GM21367 (cell line): ENCODE measurements at regions not wholly inside any gene's neighbourhood (a gene's known extent, or its start where the extent isn't known, plus 50 kb on each side); places are given as distances from the start of the nearest gene placed in this dataset.

Experiments used
- ATAC-seq: cut with Tn5 transposase; IDR thresholded peaks from one replicate; pipeline ENCODE4 v1.9.1; 2021; ENCODE audit not compliant: unreplicated experiment

DNA sequence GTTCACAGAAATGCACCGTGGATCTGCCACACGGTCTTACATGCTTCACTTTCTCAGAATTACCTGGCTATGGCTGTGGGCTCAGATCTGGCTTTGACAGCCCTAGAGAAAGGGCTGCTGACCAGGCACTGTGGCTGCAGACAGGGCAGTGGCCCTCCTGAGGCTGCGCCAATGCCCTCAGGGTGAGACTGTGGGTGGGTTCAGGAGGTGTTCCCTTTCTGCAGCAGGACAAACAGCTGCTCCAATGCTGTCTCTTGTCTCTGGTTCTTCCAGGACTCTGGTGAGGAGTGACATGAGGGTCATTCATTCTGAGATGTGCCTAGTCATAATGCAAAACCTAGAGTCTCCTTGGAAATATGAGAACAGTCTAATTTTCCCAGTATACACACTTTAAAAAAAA is 90.5 kb upstream of the SMIM21 start:
- ATAC-seq, result no peak

DNA sequence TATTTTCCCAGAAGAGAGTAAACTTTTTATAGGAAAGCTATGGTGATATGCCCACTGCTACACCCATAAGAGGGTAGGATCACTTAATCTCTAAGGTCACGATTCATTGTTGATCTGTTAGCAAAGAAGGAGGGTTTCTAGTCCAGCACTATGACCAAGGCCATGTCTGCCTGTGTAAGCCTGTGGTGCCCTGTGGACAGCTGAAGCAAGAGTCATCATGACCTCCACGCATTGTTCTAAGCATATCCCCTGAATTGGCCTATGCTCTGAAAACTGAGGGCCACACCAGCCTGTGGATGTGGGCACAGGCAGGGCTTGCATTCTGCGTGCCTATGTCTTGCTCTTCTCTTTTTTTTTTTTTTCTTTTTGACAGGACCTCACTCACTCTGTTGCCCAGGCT is 89.8 kb upstream of the SMIM21 start:
- ATAC-seq, result no peak

DNA sequence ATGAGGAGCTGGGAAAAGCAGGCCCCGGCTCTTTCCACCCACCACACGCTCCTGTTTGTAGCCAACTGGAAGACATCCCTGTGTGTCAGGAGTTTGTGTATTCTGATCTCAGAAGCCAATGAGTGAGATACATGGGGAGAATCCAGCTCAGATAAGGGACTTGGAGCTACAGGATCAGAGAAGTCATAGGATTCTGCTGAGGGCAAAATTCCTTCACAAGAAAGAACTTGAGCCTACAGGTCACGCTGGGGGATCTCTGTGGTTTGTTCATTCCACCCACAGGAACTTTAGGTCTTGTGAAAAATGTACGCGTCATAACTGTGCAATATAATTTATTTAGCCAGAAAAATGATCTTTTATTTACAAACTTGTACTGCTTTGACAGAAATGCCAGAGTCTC is 80.1 kb upstream of the SMIM21 start:
- no peak for ATAC-seq

DNA sequence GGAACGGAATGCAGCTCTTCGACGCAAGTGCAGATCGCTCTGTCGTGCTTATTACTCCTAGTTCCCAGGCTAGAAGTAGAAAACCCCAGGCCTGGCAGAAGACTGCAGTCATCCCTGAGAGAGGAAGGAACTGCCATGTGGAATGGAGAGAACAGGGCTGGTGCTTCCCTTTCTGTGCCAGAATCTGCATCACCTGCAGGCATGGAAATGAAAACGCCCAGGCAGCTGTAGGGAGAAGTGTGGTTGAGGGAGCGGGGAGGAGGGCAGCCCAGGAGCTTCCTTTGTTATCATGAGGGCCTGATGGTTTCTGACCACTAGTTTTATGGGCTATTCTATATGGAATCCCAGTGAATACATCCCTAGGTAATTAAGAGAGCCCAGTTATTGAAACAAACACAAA is 79.4 kb upstream of the SMIM21 start:
- ATAC-seq, result no peak

- ATAC-seq, result no peak
These were observed 77.0 kb upstream of the SMIM21 start for GRCh38 chr18:75504469-75504868.

DNA sequence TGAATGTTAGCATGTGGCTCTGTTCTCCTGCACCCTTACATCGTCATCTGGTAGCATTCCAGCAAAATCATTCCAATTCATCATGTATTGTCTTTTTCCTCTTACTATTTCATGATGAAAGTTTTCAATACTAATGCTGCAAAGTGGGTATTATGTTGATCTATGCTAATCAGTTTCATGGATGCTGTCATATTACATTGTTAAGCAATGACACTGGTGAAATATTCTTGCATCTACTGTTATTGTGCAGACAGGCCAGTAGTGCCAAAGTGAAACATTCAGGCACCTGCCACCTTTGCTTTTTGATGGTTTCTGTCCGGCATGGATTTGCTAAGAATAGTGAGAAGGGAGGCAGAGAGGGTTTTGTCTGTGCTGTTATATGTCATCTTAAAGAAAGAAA is 76.1 kb upstream of the SMIM21 start:
- ATAC-seq, result no peak

GRCh38 chr18:75502286-75502685 is 74.8 kb upstream of the SMIM21 start:
- ATAC-seq, result no peak

GRCh38 chr18:75500545-75500944 is 73.0 kb upstream of the SMIM21 start:
- no peak for ATAC-seq

DNA sequence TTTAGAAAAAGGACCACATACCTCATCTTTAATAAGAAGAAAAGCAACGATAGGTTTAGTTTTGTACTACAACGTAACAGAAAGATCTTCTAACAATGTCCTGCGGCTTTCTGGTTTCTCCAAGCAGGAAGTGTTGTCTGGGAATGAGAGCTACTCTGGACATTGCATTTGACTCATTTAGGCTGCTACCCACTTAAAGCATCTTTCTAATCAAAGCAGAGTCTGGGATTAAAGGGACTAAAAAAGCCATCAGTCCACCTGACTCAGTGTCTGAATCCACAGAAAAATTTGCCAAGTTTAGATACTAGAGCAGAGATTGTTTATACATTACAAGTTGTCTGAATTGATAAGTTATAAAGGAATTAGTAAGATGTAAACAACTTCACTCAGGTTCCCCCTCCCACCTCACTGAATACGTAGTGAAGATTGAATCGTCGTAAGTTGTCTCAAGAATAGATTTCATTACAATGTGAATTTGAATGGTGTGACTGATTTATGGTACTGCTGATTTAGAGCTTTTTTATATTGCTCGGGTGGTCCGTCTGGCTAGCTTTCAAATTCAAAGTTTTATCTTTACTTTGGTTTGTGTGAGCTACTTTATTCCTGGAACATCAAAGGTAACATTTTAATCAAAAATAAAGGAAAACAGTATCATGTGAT is 70.2 kb upstream of the SMIM21 start:
- ATAC-seq, result no peak

DNA sequence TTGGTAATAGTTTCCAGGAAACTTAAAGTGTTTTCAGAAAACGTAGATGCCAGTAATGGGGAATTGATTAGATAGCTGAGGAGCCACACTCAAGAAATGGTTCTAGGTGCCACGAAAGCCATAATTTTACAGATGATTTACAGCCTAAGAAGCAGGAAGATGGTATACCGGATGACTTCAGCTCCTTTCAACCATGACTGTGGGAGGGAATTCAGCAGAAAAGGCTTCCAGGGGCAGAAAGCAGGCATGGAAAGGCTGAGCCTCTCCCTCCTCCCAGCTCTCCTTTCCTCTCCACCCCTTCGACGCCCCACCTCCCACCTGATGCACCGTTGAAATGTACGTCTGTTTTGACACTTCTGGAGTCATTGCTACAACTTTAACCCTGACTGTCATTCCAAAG is 68.6 kb upstream of the SMIM21 start:
- no peak for ATAC-seq

DNA sequence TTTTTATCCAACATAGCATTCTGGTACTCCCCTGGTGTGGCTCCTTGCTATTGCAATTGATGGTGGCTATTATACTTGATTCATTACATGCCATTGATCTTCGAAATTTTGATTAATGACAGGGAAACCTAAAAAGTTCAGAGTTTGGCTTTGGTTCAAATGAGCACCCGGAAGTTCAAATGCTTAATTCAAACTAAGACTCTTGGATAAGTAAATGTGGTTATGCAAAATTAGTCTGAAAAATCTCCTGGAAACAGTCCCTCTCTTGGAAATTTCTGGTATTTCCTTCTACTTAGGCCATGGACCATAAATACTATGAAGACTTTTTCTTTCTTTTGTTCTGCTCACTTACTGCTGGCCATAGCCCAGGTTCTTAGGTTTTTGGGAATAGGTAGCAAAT is 65.3 kb upstream of the SMIM21 start:
- no peak for ATAC-seq

- no peak for ATAC-seq
These were observed 63.9 kb upstream of the SMIM21 start for GRCh38 chr18:75491361-75491760.

DNA sequence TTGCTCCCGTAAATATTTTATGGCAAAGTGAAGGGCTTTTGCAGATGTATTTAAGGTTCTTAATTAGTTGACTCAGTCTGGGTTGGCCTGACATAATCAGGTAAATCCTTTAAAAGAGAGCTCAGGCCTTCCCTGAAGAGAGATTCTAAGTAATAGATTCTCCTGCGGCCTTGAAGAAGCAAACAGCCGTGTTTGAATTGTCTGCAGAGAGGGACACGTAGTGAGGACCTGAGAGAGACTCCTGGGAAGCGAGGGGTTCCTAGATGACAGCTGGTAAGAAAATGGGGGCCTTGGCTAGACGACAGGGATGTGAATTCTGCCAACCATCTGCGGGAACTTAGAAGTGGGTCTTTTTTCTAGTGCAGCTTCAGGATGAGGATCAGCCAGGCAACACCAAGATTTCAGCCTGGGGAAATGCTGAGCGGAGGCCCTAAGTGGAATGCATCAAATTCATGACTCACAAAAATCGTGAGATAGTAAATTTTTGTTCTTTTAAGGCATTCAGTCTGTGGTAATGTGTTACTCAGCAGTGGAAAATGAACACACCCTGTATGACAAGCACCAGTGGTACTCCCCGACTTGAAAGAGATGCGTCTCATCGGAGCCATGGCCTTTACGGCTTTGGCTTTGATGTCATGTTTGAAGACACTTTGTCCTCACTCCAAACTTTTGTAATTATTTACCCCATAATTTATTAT is 62.1 kb upstream of the SMIM21 start:
- no peak for ATAC-seq

DNA sequence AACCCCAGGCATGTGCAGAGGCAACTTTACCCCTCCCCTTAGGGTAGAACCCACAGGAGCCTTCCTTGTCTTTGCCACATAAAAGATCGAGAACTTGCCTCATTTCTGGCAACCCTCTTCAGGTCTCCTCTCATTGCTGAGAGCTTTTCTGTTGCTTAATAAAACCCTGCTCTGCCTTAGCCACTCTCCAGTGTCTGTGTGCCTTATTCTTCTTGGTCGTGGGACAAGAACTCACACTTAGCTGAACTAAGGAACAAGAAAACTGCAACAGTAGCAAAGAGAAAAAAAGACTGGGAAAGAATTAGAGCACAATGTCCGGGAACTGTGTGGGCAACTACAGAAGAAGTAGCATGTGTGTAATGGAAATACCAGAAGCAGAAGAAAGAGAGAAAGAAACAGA is 56.2 kb upstream of the SMIM21 start:
- ATAC-seq, result no peak

DNA sequence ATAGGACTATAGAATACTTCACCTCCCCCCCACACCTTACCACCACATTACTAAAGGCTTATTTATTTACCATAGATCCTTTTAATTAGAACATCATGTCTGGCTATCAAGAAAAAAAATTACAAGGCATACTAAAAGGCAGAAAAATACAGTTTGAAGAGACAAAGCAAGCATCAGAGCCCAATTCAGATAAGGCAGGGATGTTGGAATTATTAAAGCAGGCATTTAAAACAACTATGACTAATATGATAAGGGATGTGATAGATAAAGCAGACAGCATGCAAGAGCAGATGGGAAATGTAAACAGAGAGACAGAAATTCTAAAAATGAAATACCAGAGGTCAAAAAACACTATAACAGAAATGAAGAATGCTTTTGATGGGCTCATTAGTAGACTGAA is 55.4 kb upstream of the SMIM21 start:
- ATAC-seq, result no peak

- no peak for ATAC-seq
These were observed 53.0 kb upstream of the SMIM21 start for GRCh38 chr18:75480487-75480886.

- peak; percentile 76 for ATAC-seq
These were observed 51.7 kb upstream of the SMIM21 start for GRCh38 chr18:75478996-75479880.

DNA sequence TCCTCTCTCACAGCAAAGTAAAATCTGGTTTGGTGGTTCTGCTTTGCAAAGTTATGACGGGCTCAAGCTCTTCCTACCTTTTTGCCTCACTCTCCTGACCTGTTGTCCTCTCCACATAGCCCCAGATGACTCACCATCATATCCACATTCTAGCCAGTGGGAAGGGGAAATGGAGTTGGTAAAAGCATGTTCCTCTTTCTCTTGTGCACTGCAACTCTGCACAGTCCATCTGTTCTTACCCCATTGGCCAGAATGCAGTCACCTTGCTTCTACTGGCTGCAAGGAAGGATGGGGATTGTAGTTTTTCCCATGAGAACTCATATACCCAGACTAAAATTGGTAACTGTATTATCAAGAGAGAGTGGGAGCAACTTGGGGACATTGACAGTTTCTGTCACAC is 50.4 kb upstream of the SMIM21 start:
- ATAC-seq, result no peak
